Stimulated activated CD4-positive, alpha-beta T cell treated with anti-CD3 and anti-CD28 coated beads, Interleukin-1b, Interleukin-23, amount 100 ng/mL, for 4 hours (primary cell): ENCODE measurements at regions not wholly inside any gene's neighbourhood (a gene's known extent, or its start where the extent isn't known, plus 50 kb on each side); places are given as distances from the start of the nearest gene placed in this dataset.

Experiments
- DNase-seq, 2 donors: peaks; one replicate each; pipeline ENCODE4 v3.0.0-alpha.2; 2020; ENCODE audit warnings: low read depth in 2 of 2

DNA sequence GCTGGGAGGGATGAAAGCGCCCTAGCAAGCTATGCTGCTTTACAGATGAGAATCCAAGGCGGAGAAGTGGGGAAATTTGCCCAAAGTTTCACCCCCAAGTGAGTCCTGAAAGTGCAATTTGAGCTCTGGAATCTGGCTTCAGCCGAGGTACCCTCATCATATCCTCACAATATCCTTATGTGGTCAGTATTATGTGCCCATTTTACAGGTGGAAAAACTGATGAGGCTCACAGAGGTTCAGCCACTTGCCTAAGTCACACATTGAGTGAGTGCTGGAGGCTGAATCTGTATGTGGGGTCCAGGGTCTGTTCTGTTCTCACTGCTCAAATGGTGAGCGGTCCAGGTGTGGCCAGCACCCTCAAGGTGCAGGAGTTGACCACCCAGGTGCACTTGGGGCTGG lies 85.3 kb downstream of the MATN1 start:
- no peak for DNase-seq

GRCh38 chr1:30637183-30637980 lies 86.0 kb downstream of the MATN1 start:
- DNase-seq, result no peak

- no peak for DNase-seq
These were observed 86.8 kb downstream of the MATN1 start for GRCh38 chr1:30636621-30637020.

GRCh38 chr1:30635391-30635975 lies 87.9 kb downstream of the MATN1 start:
- DNase-seq, result no peak

- no peak for DNase-seq
These were observed 88.9 kb downstream of the MATN1 start for GRCh38 chr1:30634507-30634906.

- no peak for DNase-seq
These were observed 90.1 kb downstream of the MATN1 start for GRCh38 chr1:30633294-30633693.

GRCh38 chr1:30632481-30632880 lies 90.9 kb downstream of the MATN1 start:
- DNase-seq, result no peak

GRCh38 chr1:30631700-30632099 lies 91.7 kb downstream of the MATN1 start:
- DNase-seq, result no peak

- no peak for DNase-seq
These were observed 93.9 kb downstream of the MATN1 start for GRCh38 chr1:30629501-30629900.

DNA sequence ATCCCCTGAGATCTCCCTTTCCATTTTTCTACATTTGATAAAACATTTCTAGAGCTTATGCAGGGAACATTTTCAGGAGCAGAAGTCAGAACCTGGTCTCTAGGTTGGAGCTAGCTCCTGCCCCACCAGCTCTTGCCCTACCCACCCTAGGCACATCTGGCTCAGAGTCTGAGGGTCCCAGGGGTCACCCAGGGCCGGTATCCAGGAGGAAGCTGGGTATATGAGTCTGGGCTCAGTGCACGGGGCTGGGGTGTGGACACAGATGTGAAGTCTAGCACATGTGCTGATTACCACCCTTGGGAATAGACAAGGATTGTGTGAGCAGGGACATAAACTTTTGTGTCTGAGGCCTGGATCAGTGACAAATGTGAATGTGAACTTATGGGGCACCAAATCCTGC lies 95.4 kb downstream of the MATN1 start:
- DNase-seq, result no peak

DNA sequence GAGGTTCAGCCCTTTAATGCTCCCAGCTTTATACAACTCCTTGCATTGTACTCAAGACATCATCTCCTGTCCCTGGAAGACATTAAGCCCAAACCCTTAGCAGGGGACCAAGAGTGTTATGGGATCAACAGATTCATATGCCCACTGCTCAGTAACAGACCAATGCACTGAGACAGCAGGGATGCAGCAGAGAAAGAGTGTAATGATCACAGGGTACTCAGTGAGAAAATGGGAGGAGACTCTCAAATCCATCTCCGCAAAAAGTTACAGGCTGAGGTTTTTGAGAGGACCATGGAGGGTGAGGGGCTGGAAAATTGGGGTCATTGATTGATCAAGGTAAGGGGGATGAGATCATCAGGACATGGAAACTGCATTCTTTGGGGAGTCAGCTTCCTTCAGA lies 96.2 kb downstream of the MATN1 start:
- no peak for DNase-seq

DNA sequence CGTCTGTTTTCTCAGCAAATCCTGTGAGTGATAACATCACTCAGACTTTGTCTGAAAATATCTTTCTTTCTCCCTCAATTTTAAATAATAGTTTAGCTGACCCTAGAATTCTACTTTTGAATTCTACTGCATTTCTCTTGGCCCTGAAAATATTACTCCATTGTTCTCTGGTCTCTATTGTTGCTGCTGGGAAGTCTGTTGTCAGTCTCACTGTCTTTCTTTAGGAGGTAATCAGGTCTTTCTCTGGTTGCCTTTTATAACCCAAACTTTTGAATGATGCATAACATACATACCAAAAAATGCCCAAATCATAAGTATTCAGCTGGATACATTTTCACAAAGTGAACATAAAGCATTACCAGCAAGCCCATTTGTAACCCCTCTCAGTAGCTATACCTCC lies 100.0 kb downstream of the MATN1 start:
- DNase-seq, result no peak

GRCh38 chr1:30619619-30620018 lies 103.8 kb downstream of the MATN1 start:
- DNase-seq, result no peak

GRCh38 chr1:30618335-30618747 lies 105.0 kb downstream of the MATN1 start:
- DNase-seq, result no peak

- no peak for DNase-seq
These were observed 106.6 kb downstream of the MATN1 start for GRCh38 chr1:30616759-30617158.

GRCh38 chr1:30615816-30616590 lies 107.4 kb downstream of the MATN1 start:
- DNase-seq, result no peak

- no peak for DNase-seq
These were observed 108.1 kb downstream of the MATN1 start for GRCh38 chr1:30615076-30615795.

DNA sequence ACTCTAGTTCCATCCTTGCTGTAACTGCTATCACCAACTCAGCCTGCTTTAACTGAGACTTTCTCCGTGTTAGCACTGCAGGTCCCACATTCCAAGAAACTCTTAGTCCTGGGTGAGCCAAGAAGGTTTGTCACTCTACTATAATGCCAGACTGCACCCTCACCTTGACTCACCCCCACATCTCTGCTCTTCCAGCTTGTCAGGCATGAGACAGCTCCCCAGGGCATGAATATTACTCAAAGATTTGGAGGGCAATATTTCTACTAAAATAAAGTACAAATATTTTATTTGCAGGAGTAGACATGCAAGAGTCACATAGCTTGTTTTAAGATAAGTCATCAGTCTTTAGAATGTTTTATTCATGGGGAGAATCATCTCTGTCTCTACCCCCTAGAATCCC lies 110.2 kb downstream of the MATN1 start:
- no peak for DNase-seq

- DNase-seq, result no peak
These were observed 110.8 kb downstream of the MATN1 start for GRCh38 chr1:30612536-30613065.

GRCh38 chr1:30611741-30612309 lies 111.6 kb downstream of the MATN1 start:
- DNase-seq, result no peak

DNA sequence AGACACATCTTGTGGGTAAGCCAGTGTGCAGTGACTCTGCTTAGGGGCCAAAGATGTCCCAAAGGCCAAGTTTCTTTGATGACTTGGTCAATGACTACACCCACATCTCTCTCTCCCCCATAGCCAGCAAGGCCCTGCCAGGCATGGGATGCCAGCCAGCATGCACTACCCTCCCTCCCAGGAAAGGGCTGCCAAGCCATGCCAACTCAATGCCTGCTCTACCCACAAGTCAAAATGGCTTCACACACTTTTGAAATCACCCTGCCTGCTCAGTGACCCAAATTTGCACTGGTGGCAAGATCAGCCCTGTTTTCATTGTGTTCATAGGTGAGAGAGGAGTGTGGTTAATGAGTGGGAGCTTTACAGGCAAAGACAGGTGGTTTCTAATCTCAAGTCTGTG lies 112.5 kb downstream of the MATN1 start:
- DNase-seq, result no peak

DNA sequence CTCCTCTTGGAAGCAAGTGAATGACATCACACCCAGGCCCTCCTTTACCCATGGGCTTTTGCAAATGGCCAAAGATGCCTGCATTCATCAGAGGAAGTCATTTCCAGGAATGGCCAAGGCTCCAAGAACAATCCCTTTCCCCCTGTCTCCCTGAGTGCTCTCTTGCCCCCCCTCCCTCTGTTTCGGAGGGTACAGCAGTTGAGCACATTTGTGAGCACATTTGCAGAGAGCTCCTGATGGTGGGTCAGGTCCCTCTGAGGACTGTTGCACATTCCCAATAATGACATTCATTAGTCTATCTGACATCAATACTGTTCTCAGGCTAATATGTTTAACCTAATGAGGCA lies 113.4 kb downstream of the MATN1 start:
- DNase-seq, result no peak
